ENCODE measurements at regions not wholly inside any gene's neighbourhood (a gene's known extent, or its start where the extent isn't known, plus 50 kb on each side); places are given as distances from the start of the nearest gene placed in this dataset.

DNA sequence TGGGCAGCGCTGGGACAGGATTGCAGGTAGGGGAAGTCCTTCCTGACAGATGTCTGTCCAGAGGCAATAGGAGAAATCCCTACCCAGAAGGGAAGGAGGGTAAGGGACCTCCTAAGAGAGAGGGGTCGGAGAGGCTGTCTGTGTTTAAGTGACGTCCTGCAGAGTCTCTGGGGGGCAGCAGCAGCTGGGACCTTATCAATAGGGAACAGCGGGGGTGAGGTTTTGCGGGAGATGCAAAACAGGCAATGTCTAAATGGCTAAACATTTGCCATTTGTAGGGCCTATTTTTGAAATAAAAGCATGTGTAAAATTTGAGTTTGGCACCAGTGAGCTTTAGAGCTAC lies 108.7 kb upstream of the HS6ST1 start:
- TF ChIP-seq, protein P1, sequence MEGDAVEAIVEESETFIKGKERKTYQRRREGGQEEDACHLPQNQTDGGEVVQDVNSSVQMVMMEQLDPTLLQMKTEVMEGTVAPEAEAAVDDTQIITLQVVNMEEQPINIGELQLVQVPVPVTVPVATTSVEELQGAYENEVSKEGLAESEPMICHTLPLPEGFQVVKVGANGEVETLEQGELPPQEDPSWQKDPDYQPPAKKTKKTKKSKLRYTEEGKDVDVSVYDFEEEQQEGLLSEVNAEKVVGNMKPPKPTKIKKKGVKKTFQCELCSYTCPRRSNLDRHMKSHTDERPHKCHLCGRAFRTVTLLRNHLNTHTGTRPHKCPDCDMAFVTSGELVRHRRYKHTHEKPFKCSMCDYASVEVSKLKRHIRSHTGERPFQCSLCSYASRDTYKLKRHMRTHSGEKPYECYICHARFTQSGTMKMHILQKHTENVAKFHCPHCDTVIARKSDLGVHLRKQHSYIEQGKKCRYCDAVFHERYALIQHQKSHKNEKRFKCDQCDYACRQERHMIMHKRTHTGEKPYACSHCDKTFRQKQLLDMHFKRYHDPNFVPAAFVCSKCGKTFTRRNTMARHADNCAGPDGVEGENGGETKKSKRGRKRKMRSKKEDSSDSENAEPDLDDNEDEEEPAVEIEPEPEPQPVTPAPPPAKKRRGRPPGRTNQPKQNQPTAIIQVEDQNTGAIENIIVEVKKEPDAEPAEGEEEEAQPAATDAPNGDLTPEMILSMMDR (IDR thresholded peaks at IDR 0.05; ENCODE audit: low read depth, low read length, missing input control): no peak
- TF ChIP-seq, protein P2, sequence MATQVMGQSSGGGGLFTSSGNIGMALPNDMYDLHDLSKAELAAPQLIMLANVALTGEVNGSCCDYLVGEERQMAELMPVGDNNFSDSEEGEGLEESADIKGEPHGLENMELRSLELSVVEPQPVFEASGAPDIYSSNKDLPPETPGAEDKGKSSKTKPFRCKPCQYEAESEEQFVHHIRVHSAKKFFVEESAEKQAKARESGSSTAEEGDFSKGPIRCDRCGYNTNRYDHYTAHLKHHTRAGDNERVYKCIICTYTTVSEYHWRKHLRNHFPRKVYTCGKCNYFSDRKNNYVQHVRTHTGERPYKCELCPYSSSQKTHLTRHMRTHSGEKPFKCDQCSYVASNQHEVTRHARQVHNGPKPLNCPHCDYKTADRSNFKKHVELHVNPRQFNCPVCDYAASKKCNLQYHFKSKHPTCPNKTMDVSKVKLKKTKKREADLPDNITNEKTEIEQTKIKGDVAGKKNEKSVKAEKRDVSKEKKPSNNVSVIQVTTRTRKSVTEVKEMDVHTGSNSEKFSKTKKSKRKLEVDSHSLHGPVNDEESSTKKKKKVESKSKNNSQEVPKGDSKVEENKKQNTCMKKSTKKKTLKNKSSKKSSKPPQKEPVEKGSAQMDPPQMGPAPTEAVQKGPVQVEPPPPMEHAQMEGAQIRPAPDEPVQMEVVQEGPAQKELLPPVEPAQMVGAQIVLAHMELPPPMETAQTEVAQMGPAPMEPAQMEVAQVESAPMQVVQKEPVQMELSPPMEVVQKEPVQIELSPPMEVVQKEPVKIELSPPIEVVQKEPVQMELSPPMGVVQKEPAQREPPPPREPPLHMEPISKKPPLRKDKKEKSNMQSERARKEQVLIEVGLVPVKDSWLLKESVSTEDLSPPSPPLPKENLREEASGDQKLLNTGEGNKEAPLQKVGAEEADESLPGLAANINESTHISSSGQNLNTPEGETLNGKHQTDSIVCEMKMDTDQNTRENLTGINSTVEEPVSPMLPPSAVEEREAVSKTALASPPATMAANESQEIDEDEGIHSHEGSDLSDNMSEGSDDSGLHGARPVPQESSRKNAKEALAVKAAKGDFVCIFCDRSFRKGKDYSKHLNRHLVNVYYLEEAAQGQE (IDR thresholded peaks at IDR 0.05): no peak
- TF ChIP-seq YY1 (IDR thresholded peaks at IDR 0.05) (no peak), JUND (IDR thresholded peaks at IDR 0.05) (no peak), FOXA1 (IDR thresholded peaks at IDR 0.05) (no peak), RAD21 (IDR thresholded peaks at IDR 0.05) (no peak), HNF4G (IDR thresholded peaks at IDR 0.05) (no peak), SP1 (IDR thresholded peaks at IDR 0.05) (no peak), HNF4A (conservative IDR thresholded peaks at IDR 0.05) (no peak)
- TF ChIP-seq, protein P3, sequence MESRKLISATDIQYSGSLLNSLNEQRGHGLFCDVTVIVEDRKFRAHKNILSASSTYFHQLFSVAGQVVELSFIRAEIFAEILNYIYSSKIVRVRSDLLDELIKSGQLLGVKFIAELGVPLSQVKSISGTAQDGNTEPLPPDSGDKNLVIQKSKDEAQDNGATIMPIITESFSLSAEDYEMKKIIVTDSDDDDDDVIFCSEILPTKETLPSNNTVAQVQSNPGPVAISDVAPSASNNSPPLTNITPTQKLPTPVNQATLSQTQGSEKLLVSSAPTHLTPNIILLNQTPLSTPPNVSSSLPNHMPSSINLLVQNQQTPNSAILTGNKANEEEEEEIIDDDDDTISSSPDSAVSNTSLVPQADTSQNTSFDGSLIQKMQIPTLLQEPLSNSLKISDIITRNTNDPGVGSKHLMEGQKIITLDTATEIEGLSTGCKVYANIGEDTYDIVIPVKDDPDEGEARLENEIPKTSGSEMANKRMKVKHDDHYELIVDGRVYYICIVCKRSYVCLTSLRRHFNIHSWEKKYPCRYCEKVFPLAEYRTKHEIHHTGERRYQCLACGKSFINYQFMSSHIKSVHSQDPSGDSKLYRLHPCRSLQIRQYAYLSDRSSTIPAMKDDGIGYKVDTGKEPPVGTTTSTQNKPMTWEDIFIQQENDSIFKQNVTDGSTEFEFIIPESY (IDR thresholded peaks at IDR 0.05): no peak
- TF ChIP-seq, protein P4, sequence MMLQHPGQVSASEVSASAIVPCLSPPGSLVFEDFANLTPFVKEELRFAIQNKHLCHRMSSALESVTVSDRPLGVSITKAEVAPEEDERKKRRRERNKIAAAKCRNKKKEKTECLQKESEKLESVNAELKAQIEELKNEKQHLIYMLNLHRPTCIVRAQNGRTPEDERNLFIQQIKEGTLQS (IDR thresholded peaks at IDR 0.05): no peak
- TF ChIP-seq, protein P5, sequence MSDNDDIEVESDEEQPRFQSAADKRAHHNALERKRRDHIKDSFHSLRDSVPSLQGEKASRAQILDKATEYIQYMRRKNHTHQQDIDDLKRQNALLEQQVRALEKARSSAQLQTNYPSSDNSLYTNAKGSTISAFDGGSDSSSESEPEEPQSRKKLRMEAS (IDR thresholded peaks at IDR 0.05): no peak

Data from liver (tissue), 3 donors.